Kidney (tissue), 13 donors: ENCODE measurements at regions not wholly inside any gene's neighbourhood (a gene's known extent, or its start where the extent isn't known, plus 50 kb on each side); places are given as distances from the start of the nearest gene placed in this dataset.

Source experiments
- DNase-seq, 5 donors: peaks; one replicate each; pipeline ENCODE4 v3.0.0-alpha.2; 2013 to 2020
- FAIRE-seq: peaks from 2 replicates; lab custom pipeline; 2012; peaks lifted over from hg19 to GRCh38; lab: Jason Lieb, UNC
- H3K27ac ChIP-seq, 2 donors: one replicate each; pipeline ENCODE4 v1.7.0; 2013; ENCODE audit warnings: low read depth in 2 of 2, low read length in 2 of 2, inconsistent platforms in 1 of 2
- H3K27me3 ChIP-seq: one replicate; pipeline ENCODE4 v1.7.1; 2013; ENCODE audit warnings: low read length, inconsistent platforms; ENCODE audit not compliant: control insufficient read depth, insufficient read depth
- H3K36me3 ChIP-seq, 3 donors: one replicate each; pipeline versions ENCODE4 v1.7.0 to v1.7.1; 2013; ENCODE audit warnings: low read length in 3 of 3, control low read depth in 1 of 3, inconsistent platforms in 1 of 3; ENCODE audit not compliant: insufficient read depth in 3 of 3, control insufficient read depth in 2 of 3
- H3K4me1 ChIP-seq, 3 donors: one replicate each; pipeline versions ENCODE4 v1.7.0 to v1.7.1; 2013; ENCODE audit warnings: low read length in 3 of 3, inconsistent platforms in 1 of 3, low read depth in 1 of 3; ENCODE audit not compliant: control insufficient read depth in 2 of 3, insufficient read depth in 2 of 3
- H3K4me3 ChIP-seq, 3 donors: one replicate each; pipeline versions ENCODE4 v1.7.0 to v1.8.1; 2013; ENCODE audit warnings: low read length in 3 of 3, control low read depth in 1 of 3, inconsistent platforms in 1 of 3
- H3K9ac ChIP-seq, 3 donors: one replicate each; pipeline versions ENCODE4 v1.7.0 to v1.7.1; 2013; ENCODE audit warnings: low read length in 3 of 3, control low read depth in 1 of 3, inconsistent platforms in 1 of 3
- H3K9me3 ChIP-seq, 3 donors: one replicate each; pipeline versions ENCODE4 v1.7.0 to v1.7.1; 2013; ENCODE audit warnings: low read length in 3 of 3, control low read depth in 1 of 3, inconsistent platforms in 1 of 3; ENCODE audit not compliant: control insufficient read depth in 2 of 3, insufficient read depth in 1 of 3
- intact Hi-C: fragments of 100-400 bp; cut with DNase I; formaldehyde crosslinking; loops from one replicate; pipeline ENCODE4 v1.11.1; 2022
- TF ChIP-seq, protein P1 (sequence below): IDR thresholded peaks from 3 replicates; pipeline ENCODE4 v1.5.1; 2012; ENCODE audit warnings: mild to moderate bottlenecking, moderate library complexity, borderline replicate concordance; ENCODE audit not compliant: insufficient read depth; ENCODE audit errors: extremely low read depth
- donor health status: control.
- donor health status: control.
- donor health status: control.
- donor health status: control.
- donor health status: control.
- donor health status: DM: yes; HTN: yes; CAD: no.
- donor health status: Normal renal cell carcinoma (clear cell type).

DNA sequence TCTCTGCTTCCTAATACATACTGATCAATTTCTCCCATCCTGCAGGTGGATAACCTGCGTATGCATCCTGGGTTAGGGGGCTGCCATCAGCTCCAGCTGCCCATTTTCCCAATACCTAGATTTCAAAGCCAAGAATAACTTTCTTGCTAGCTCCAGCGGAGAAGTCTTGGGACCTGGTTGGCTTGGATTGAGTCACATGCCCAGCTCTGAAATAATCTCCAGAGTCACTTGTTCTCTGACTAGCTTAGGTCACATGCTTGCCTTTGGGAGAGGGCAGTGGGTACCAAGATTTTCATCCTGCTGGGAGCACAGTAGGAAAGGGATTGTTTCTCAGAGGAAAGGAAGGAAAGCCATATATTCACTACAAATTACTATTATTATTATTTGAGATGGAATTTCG is 70.0 kb upstream of the ELAC2 start:
- H3K9ac ChIP-seq: no peak overlapping the region
- no peak overlapping the region for H3K27ac ChIP-seq
- no peaks in the 10 kb centered on the region for H3K27me3 ChIP-seq
- no peak for DNase-seq
- H3K36me3 ChIP-seq: no peaks in the 10 kb centered on the region
- no peaks in the 10 kb centered on the region for H3K9me3 ChIP-seq
- intact Hi-C loops: no loop called here
- FAIRE-seq: no peak
- no peak overlapping the region for H3K4me3 ChIP-seq
- H3K4me1 ChIP-seq: no peaks in the 10 kb centered on the region
- TF ChIP-seq, protein P1, sequence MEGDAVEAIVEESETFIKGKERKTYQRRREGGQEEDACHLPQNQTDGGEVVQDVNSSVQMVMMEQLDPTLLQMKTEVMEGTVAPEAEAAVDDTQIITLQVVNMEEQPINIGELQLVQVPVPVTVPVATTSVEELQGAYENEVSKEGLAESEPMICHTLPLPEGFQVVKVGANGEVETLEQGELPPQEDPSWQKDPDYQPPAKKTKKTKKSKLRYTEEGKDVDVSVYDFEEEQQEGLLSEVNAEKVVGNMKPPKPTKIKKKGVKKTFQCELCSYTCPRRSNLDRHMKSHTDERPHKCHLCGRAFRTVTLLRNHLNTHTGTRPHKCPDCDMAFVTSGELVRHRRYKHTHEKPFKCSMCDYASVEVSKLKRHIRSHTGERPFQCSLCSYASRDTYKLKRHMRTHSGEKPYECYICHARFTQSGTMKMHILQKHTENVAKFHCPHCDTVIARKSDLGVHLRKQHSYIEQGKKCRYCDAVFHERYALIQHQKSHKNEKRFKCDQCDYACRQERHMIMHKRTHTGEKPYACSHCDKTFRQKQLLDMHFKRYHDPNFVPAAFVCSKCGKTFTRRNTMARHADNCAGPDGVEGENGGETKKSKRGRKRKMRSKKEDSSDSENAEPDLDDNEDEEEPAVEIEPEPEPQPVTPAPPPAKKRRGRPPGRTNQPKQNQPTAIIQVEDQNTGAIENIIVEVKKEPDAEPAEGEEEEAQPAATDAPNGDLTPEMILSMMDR: no peak

GRCh38 chr17:13086142-13086769 is 68.4 kb upstream of the ELAC2 start:
- no peaks in the 10 kb centered on the region for H3K36me3 ChIP-seq
- DNase-seq (no peak), FAIRE-seq (no peak)
- H3K27me3 ChIP-seq: no peaks in the 10 kb centered on the region
- TF ChIP-seq, protein P1: no peak
- no peak overlapping the region for H3K9ac ChIP-seq
- H3K9me3 ChIP-seq: no peaks in the 10 kb centered on the region
- H3K4me1 ChIP-seq: no peaks in the 10 kb centered on the region
- no peak overlapping the region for H3K4me3 ChIP-seq
- intact Hi-C loops: no loop called here
- no peak overlapping the region for H3K27ac ChIP-seq

DNA sequence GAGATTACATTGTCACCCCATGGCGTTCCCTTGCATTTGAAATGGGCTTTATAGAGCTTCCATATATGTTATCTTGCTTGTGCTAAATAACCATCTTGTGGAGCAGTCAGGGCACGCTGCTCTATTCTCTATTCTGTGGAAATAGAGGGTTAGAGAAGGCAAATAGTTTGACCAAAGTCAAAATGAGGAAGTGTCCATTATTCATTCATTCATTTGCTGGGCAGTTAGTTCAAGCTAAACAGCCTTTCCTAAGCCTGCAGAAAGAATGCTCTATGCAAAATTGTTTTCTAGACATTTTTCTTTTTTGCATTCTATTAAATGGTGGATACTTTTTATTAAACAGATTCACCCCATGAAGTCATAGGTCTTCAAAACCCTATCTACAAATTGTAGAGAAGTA is 67.8 kb upstream of the ELAC2 start:
- no peak overlapping the region for H3K27ac ChIP-seq
- H3K9ac ChIP-seq: no peak overlapping the region
- no peaks in the 10 kb centered on the region for H3K36me3 ChIP-seq
- no peaks in the 10 kb centered on the region for H3K27me3 ChIP-seq
- FAIRE-seq (no peak), DNase-seq (no peak)
- H3K4me3 ChIP-seq: no peak overlapping the region
- TF ChIP-seq, protein P1: no peak
- H3K9me3 ChIP-seq: no peaks in the 10 kb centered on the region
- intact Hi-C loops: no loop called here
- no peaks in the 10 kb centered on the region for H3K4me1 ChIP-seq

DNA sequence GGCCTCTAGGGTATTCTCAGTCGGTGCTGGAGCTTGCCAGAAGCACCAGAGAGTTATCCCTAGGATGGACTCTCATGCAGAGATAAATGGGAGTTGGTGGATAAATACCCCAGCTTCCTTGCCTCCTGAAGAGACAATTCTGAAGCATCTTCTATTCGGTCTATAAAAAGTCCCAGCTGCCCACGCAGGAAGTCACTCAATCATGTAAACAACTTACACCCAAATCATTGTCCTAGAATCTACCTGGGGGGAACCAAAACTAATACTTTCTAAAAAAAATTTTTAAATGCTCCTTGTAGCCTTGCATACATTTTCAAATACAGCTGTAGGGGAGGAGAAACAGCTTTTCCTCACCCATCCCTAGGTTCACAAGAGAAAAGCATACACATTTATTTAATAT is 66.6 kb upstream of the ELAC2 start:
- DNase-seq (no peak), FAIRE-seq (no peak)
- TF ChIP-seq, protein P1: no peak
- Histone ChIP-seq H3K27me3 (no peaks in the 10 kb centered on the region), H3K9ac (no peak overlapping the region), H3K27ac (no peak overlapping the region), H3K4me3 (no peak overlapping the region), H3K36me3 (no peaks in the 10 kb centered on the region), H3K4me1 (no peaks in the 10 kb centered on the region), H3K9me3 (no peaks in the 10 kb centered on the region)
- intact Hi-C loops: no loop called here
